Neural crest cell (in vitro differentiated cells): ENCODE measurements at regions not wholly inside any gene's neighbourhood (a gene's known extent, or its start where the extent isn't known, plus 50 kb on each side); places are given as distances from the start of the nearest gene placed in this dataset.

Experiments used
- DNase-seq: peaks from one replicate; pipeline ENCODE4 v3.0.0; 2021; ENCODE audit warnings: low read depth, mixed read lengths, low spot score
- H3K27ac Mint-ChIP-seq: one replicate; pipeline ENCODE4 v1.8.0; 2021; ENCODE audit warnings: mild to moderate bottlenecking, mixed read lengths; ENCODE audit not compliant: unreplicated experiment
- H3K27me3 Mint-ChIP-seq: 2 replicates; pipeline ENCODE4 v1.8.0; 2021; ENCODE audit warnings: low read depth, mild to moderate bottlenecking, mixed read lengths
- H3K36me3 Mint-ChIP-seq: 2 replicates; pipeline ENCODE4 v1.8.0; 2021; ENCODE audit warnings: low read depth, mild to moderate bottlenecking, mixed read lengths
- H3K4me1 Mint-ChIP-seq: 2 replicates; pipeline ENCODE4 v1.8.0; 2021; ENCODE audit warnings: mixed read lengths
- H3K4me3 Mint-ChIP-seq: one replicate; pipeline ENCODE4 v1.8.0; 2021; ENCODE audit warnings: mild to moderate bottlenecking, mixed read lengths
- H3K9me3 Mint-ChIP-seq: 2 replicates; pipeline ENCODE4 v1.8.0; 2021; ENCODE audit warnings: mixed read lengths
- TF ChIP-seq, protein P1 (sequence below): fragments of 200-600 bp; sonication (generic); conservative IDR thresholded peaks from 2 replicates; pipeline ENCODE4 v1.5.0; 2021; ENCODE audit warnings: antibody characterized with exemption, mild to moderate bottlenecking

- Mint-ChIP-seq H3K9me3 (peaks cover 15% of the 10 kb centered on the region), H3K27me3 (no peaks in the 10 kb centered on the region), H3K4me1 (no peaks in the 10 kb centered on the region), H3K27ac (no peak overlapping the region), H3K36me3 (no peaks in the 10 kb centered on the region), H3K4me3 (no peak overlapping the region)
- TF ChIP-seq, protein P1, sequence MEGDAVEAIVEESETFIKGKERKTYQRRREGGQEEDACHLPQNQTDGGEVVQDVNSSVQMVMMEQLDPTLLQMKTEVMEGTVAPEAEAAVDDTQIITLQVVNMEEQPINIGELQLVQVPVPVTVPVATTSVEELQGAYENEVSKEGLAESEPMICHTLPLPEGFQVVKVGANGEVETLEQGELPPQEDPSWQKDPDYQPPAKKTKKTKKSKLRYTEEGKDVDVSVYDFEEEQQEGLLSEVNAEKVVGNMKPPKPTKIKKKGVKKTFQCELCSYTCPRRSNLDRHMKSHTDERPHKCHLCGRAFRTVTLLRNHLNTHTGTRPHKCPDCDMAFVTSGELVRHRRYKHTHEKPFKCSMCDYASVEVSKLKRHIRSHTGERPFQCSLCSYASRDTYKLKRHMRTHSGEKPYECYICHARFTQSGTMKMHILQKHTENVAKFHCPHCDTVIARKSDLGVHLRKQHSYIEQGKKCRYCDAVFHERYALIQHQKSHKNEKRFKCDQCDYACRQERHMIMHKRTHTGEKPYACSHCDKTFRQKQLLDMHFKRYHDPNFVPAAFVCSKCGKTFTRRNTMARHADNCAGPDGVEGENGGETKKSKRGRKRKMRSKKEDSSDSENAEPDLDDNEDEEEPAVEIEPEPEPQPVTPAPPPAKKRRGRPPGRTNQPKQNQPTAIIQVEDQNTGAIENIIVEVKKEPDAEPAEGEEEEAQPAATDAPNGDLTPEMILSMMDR = no peak
- DNase-seq = no peak
These were observed 72.8 kb upstream of the ARSJ start for GRCh38 chr4:114052227-114052626.

DNA sequence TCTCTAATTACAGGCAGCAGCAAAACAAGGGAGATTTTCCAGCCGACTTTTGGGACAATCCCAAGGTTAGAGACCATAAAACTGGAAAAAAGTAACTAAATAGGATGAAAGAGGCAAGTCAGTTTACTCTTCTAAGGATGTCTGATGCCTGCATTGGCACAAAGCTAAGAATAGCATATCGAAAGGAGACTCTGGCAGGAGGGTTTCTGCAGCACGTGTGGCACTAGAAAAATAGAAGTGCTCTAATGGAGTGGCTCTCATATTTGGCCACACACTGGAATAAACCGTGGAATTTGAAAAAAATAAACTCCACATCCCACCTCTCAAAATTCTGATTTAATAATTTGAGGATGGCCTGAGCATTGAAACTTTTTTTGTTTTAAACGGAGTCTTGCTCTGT lies 77.2 kb upstream of the ARSJ start:
- TF ChIP-seq, protein P1 = no peak
- H3K27ac Mint-ChIP-seq = no peak overlapping the region
- H3K4me1 Mint-ChIP-seq = no peaks in the 10 kb centered on the region
- H3K36me3 Mint-ChIP-seq = no peaks in the 10 kb centered on the region
- peaks cover 15% of the 10 kb centered on the region for H3K9me3 Mint-ChIP-seq
- DNase-seq = no peak
- no peaks in the 10 kb centered on the region for H3K27me3 Mint-ChIP-seq
- H3K4me3 Mint-ChIP-seq = no peak overlapping the region

DNA sequence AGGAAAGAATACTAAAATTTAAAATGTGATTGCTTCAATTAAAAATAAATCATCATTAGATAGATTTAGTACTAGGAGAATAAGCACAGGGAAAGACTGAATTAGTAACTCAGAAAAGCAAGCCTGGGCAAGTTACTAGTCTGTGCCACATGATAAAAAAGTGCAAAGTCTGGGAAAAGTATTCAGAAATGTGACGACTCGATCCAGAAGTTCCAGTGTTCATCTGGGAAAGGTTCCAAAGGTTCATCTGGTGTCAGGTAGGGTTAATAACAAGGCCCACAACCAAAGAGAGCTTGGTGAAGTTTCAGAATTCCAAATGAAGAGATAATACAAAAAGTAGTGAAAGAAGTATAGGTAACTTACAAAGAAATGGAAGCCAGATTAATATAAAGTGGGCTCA lies 78.3 kb upstream of the ARSJ start:
- DNase-seq = no peak
- no peak overlapping the region for H3K27ac Mint-ChIP-seq
- H3K4me3 Mint-ChIP-seq = no peak overlapping the region
- H3K4me1 Mint-ChIP-seq = no peaks in the 10 kb centered on the region
- no peaks in the 10 kb centered on the region for H3K27me3 Mint-ChIP-seq
- peaks cover 15% of the 10 kb centered on the region for H3K9me3 Mint-ChIP-seq
- TF ChIP-seq, protein P1 = no peak
- no peaks in the 10 kb centered on the region for H3K36me3 Mint-ChIP-seq

GRCh38 chr4:114062499-114062898 lies 83.1 kb upstream of the ARSJ start:
- Mint-ChIP-seq H3K9me3 (no peaks in the 10 kb centered on the region), H3K27me3 (no peaks in the 10 kb centered on the region), H3K4me3 (no peak overlapping the region), H3K27ac (no peak overlapping the region), H3K4me1 (no peaks in the 10 kb centered on the region), H3K36me3 (no peaks in the 10 kb centered on the region)
- no peak for DNase-seq
- TF ChIP-seq, protein P1 = no peak

DNA sequence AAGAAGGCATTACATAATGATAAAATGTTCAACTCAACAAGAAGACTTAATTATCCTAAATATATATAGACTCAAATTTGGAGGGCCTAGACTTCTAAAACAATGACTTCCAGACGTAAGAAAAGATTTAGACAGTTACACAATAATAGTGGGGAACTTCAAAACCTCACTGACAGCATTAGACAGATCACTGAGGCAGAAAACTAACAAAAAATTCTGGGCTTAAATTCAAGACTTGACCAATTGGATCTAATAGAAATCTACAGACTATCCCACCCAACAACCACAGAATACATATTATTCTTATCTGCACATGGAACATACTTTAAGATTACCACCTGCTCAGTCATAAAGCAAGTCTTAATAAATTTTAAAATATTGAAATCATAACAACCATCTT lies 93.3 kb upstream of the ARSJ start:
- no peak overlapping the region for H3K4me3 Mint-ChIP-seq
- TF ChIP-seq, protein P1 = no peak
- H3K36me3 Mint-ChIP-seq = no peaks in the 10 kb centered on the region
- no peaks in the 10 kb centered on the region for H3K4me1 Mint-ChIP-seq
- H3K27ac Mint-ChIP-seq = no peak overlapping the region
- H3K9me3 Mint-ChIP-seq = peaks cover 10% of the 10 kb centered on the region
- H3K27me3 Mint-ChIP-seq = no peaks in the 10 kb centered on the region
- DNase-seq = no peak
